Left ventricle myocardium inferior (tissue), 1 donor: ENCODE measurements at regions not wholly inside any gene's neighbourhood (a gene's known extent, or its start where the extent isn't known, plus 50 kb on each side); places are given as distances from the start of the nearest gene placed in this dataset.
"Not testable (repeated sequence)": the region's sequence is repeated elsewhere in the genome, so short reads cannot be mapped to it uniquely, and the experiment has no call there.

ENCODE experiments used
- DNase-seq: peaks from one replicate; pipeline ENCODE4 v3.0.0-alpha.2; 2020
- H3K27ac ChIP-seq: fragments of 200-600 bp; replicated peaks from 2 replicates; pipeline ENCODE4 v1.8.0; 2021
- H3K27me3 ChIP-seq: fragments of 200-600 bp; 2 replicates; pipeline ENCODE4 v1.8.0; 2021; ENCODE audit warnings: low read depth
- H3K36me3 ChIP-seq: fragments of 200-600 bp; 2 replicates; pipeline ENCODE4 v1.8.0; 2021
- H3K4me1 ChIP-seq: fragments of 200-600 bp; 2 replicates; pipeline ENCODE4 v1.8.0; 2021
- H3K4me3 ChIP-seq: fragments of 200-600 bp; 2 replicates; pipeline ENCODE4 v1.8.0; 2021; ENCODE audit warnings: mild to moderate bottlenecking, moderate library complexity
- H3K9me3 ChIP-seq: fragments of 200-600 bp; replicated peaks from 2 replicates; pipeline ENCODE4 v1.8.0; 2021
- CTCF ChIP-seq: fragments of 200-600 bp; IDR thresholded peaks from 2 replicates; pipeline ENCODE4 v1.8.0; 2021; ENCODE audit warnings: antibody characterized with exemption, mild to moderate bottlenecking, borderline replicate concordance
- intact Hi-C: fragments of 100-400 bp; cut with micrococcal nuclease; formaldehyde crosslinking; loops from one replicate; pipeline ENCODE4 v1.11.0; 2022
- donor health status: DM: no; HTN: yes; CAD: no; lungs with severe emphysema.

GRCh38 chr7:73918926-73919693 lies 58.2 kb downstream of the TMEM270 start:
- H3K9me3 ChIP-seq: no peaks in the 10 kb centered on the region
- H3K27me3 ChIP-seq: peaks cover 17% of the 10 kb centered on the region
- DNase-seq: no peak
- H3K36me3 ChIP-seq: no peaks in the 10 kb centered on the region
- no peak overlapping the region for H3K4me3 ChIP-seq
- no peak for TF ChIP-seq CTCF
- intact Hi-C loops: no loop called here
- H3K27ac ChIP-seq: no peak overlapping the region
- H3K4me1 ChIP-seq: peaks cover 9% of the 10 kb centered on the region

GRCh38 chr7:73919694-73920375 lies 58.9 kb downstream of the TMEM270 start:
- Histone ChIP-seq H3K4me3 (no peak overlapping the region), H3K4me1 (peaks cover 9% of the 10 kb centered on the region), H3K27me3 (peaks cover 17% of the 10 kb centered on the region), H3K36me3 (no peaks in the 10 kb centered on the region), H3K9me3 (no peaks in the 10 kb centered on the region), H3K27ac (no peak overlapping the region)
- TF ChIP-seq CTCF: no peak
- intact Hi-C loops: no loop called here
- no peak for DNase-seq

- intact Hi-C loops: no loop called here
- Histone ChIP-seq H3K4me3 (no peak overlapping the region), H3K9me3 (peaks cover 2% of the 10 kb centered on the region), H3K4me1 (peaks cover 9% of the 10 kb centered on the region), H3K36me3 (no peaks in the 10 kb centered on the region), H3K27me3 (peaks cover 15% of the 10 kb centered on the region), H3K27ac (no peak overlapping the region)
- no peak for TF ChIP-seq CTCF
- DNase-seq: no peak
Measured at GRCh38 chr7:73920406-73921134, 59.6 kb downstream of the TMEM270 start.

- Histone ChIP-seq H3K4me1 (peaks cover 9% of the 10 kb centered on the region), H3K36me3 (no peaks in the 10 kb centered on the region), H3K27ac (no peak overlapping the region), H3K4me3 (no peak overlapping the region), H3K27me3 (peaks cover 2% of the 10 kb centered on the region), H3K9me3 (peaks cover 15% of the 10 kb centered on the region)
- no peak for TF ChIP-seq CTCF
- no peak for DNase-seq
- intact Hi-C loops: no loop called here
Measured at GRCh38 chr7:73921623-73922528, 60.9 kb downstream of the TMEM270 start.

- H3K4me3 ChIP-seq, H3K27ac ChIP-seq, H3K4me1 ChIP-seq, DNase-seq, intact Hi-C loops, H3K27me3 ChIP-seq, H3K36me3 ChIP-seq: not testable (repeated sequence)
- peaks cover 23% of the 10 kb centered on the region for H3K9me3 ChIP-seq
Measured at GRCh38 chr7:73928644-73929043, 67.7 kb downstream of the TMEM270 start.
